ENCODE measurements at regions not wholly inside any gene's neighbourhood (a gene's known extent, or its start where the extent isn't known, plus 50 kb on each side); places are given as distances from the start of the nearest gene placed in this dataset.
"Not testable (repeated sequence)": the region's sequence is repeated elsewhere in the genome, so short reads cannot be mapped to it uniquely, and the experiment has no call there.

GRCh38 chr16:88188171-88188895, 194.4 kb upstream of the ZNF469 start:
- ATAC-seq; BruUV-seq (replicated peaks): not testable (repeated sequence)

DNA sequence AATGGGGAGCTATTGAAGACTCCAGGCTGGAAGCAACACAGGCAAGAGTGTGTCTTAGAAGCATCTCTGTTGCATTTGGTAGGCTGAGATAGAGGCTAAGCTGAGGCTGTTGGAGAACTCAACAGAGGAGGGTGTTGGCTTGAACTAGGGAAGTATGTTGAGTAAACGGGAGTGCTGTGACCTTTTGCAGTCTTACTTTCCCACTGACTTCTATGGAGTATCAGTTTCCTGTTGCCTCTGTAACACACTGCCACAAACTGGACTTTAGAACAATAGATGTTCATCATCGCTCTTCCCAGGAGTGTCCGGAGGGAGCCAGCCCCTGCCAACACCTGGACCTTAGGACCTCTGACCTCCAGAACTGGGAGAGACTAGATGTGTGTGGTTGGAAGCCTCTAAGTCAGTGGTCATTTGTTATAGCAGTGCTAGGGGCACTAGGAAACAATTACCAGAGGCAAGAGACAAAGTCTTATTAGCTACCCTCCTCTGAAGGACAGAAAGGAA, 192.1 kb upstream of the ZNF469 start:
- in situ Hi-C loops (cut with MboI); POLR2A ChIA-PET; H3K27ac ChIP-seq (ENCODE audit: extremely low read depth, low read depth, low read length); H3K4me2 ChIP-seq (ENCODE audit: insufficient read depth, low read length); BruUV-seq (replicated peaks); H4K20me1 ChIP-seq (replicated peaks; ENCODE audit: control insufficient read depth, insufficient read depth, low read length); intact Hi-C loops (cut with micrococcal nuclease); DNase-seq (ENCODE audit: extremely low read depth in 1 of 4, low spot score in 3 of 4); H3K36me3 ChIP-seq (ENCODE audit: control insufficient read depth, insufficient read depth, low read length); CTCF ChIA-PET (ENCODE audit: low intra/inter-chr PET ratio); H3K4me1 ChIP-seq (replicated peaks in 1 of 2; ENCODE audit: control insufficient read depth in 2 of 2, insufficient read depth in 2 of 2, low read length in 2 of 2); H2AFZ ChIP-seq (ENCODE audit: low read depth, low read length); H3K79me2 ChIP-seq (ENCODE audit: control insufficient read depth, insufficient read depth, low read length); H3K9ac ChIP-seq (ENCODE audit: insufficient read depth in 1 of 2, low read depth in 2 of 2, low read length in 2 of 2); ATAC-seq; H3K9me3 ChIP-seq (replicated peaks; ENCODE audit: control insufficient read depth, insufficient read depth, low read depth, low read length); H3K4me3 ChIP-seq; H3K9me1 ChIP-seq (ENCODE audit: control insufficient read depth, insufficient read depth, low read length); FAIRE-seq: not testable (repeated sequence)
- H3K27me3 ChIP-seq (ENCODE audit: control insufficient read depth in 2 of 2, insufficient read depth in 2 of 2, low read length in 2 of 2), result peaks cover 8 to 15% of the 10 kb centered on the region in 2 experiments; a peak in 3 of 5 replicates
- 6% methylated on average over 3 of the region's 3 CpGs for WGBS (ENCODE audit: insufficient coverage, low coverage, missing lambda C conversion rate)

More at GRCh38 chr16:88188171-88188895, 194.4 kb upstream of the ZNF469 start:
- POLR2A ChIA-PET, result interaction anchor here (0.6 kb wide), 1 partner anchor 315 kb away, joined by 3 read pairs; no protein-coding TSS in a partner anchor
- H3K9me1 ChIP-seq (ENCODE audit: control insufficient read depth, insufficient read depth, low read length); H3K27me3 ChIP-seq (ENCODE audit: control insufficient read depth in 2 of 2, insufficient read depth in 2 of 2, low read length in 2 of 2); DNase-seq (ENCODE audit: extremely low read depth in 1 of 4, low spot score in 3 of 4); CTCF ChIA-PET (ENCODE audit: low intra/inter-chr PET ratio); H2AFZ ChIP-seq (ENCODE audit: low read depth, low read length); H3K9me3 ChIP-seq (replicated peaks; ENCODE audit: control insufficient read depth, insufficient read depth, low read depth, low read length); H3K4me3 ChIP-seq; H3K27ac ChIP-seq (ENCODE audit: extremely low read depth, low read depth, low read length); in situ Hi-C loops (cut with MboI); H3K36me3 ChIP-seq (ENCODE audit: control insufficient read depth, insufficient read depth, low read length); H3K4me2 ChIP-seq (ENCODE audit: insufficient read depth, low read length); FAIRE-seq; H3K4me1 ChIP-seq (replicated peaks in 1 of 2; ENCODE audit: control insufficient read depth in 2 of 2, insufficient read depth in 2 of 2, low read length in 2 of 2); H3K9ac ChIP-seq (ENCODE audit: insufficient read depth in 1 of 2, low read depth in 2 of 2, low read length in 2 of 2); H3K79me2 ChIP-seq (ENCODE audit: control insufficient read depth, insufficient read depth, low read length); intact Hi-C loops (cut with micrococcal nuclease); H4K20me1 ChIP-seq (replicated peaks; ENCODE audit: control insufficient read depth, insufficient read depth, low read length): not testable (repeated sequence)
- 1% methylated on average over 7 of the region's 13 CpGs for WGBS (ENCODE audit: insufficient coverage, low coverage, missing lambda C conversion rate)

GRCh38 chr16:88191168-88191567, 191.6 kb upstream of the ZNF469 start:
- intact Hi-C loops (cut with micrococcal nuclease); H3K4me1 ChIP-seq (replicated peaks in 1 of 2; ENCODE audit: control insufficient read depth in 2 of 2, insufficient read depth in 2 of 2, low read length in 2 of 2); H3K79me2 ChIP-seq (ENCODE audit: control insufficient read depth, insufficient read depth, low read length); DNase-seq (ENCODE audit: extremely low read depth in 1 of 4, low spot score in 3 of 4); H3K36me3 ChIP-seq (ENCODE audit: control insufficient read depth, insufficient read depth, low read length); FAIRE-seq; H3K9me1 ChIP-seq (ENCODE audit: control insufficient read depth, insufficient read depth, low read length); H3K4me3 ChIP-seq; H3K9me3 ChIP-seq (replicated peaks; ENCODE audit: control insufficient read depth, insufficient read depth, low read depth, low read length); POLR2A ChIA-PET; in situ Hi-C loops (cut with MboI); CTCF ChIA-PET (ENCODE audit: low intra/inter-chr PET ratio); ATAC-seq; BruUV-seq (replicated peaks); H2AFZ ChIP-seq (ENCODE audit: low read depth, low read length); H4K20me1 ChIP-seq (replicated peaks; ENCODE audit: control insufficient read depth, insufficient read depth, low read length); H3K9ac ChIP-seq (ENCODE audit: insufficient read depth in 1 of 2, low read depth in 2 of 2, low read length in 2 of 2); H3K4me2 ChIP-seq (ENCODE audit: insufficient read depth, low read length); H3K27ac ChIP-seq (ENCODE audit: extremely low read depth, low read depth, low read length): not testable (repeated sequence)
- WGBS (ENCODE audit: insufficient coverage, low coverage, missing lambda C conversion rate), result 0% methylated on average over 8 of the region's 9 CpGs
- peaks cover 8 to 20% of the 10 kb centered on the region in 2 experiments; a peak in 3 of 5 replicates for H3K27me3 ChIP-seq (ENCODE audit: control insufficient read depth in 2 of 2, insufficient read depth in 2 of 2, low read length in 2 of 2)

Measured in K562 (cell line).